Upper lobe of left lung (tissue), 6 donors: ENCODE measurements at regions not wholly inside any gene's neighbourhood (a gene's known extent, or its start where the extent isn't known, plus 50 kb on each side); places are given as distances from the start of the nearest gene placed in this dataset.

Source experiments
- ATAC-seq, 2 donors: fragments of 200-7000 bp; cut with Tn5 transposase; one replicate each; pipeline ENCODE4 v1.9.1; 2022; ENCODE audit warnings: mild to moderate bottlenecking in 2 of 2, moderate library complexity in 2 of 2; ENCODE audit not compliant: low FRiP score in 2 of 2
- DNase-seq, 2 donors: peaks; one replicate each; pipeline ENCODE4 v3.0.0-alpha.2; 2019 to 2020
- H3K27ac ChIP-seq, 4 donors: fragments of 200-600 bp; sonication (generic); one replicate each; pipeline ENCODE4 v1.5.1; 2016 to 2019
- H3K27me3 ChIP-seq, 4 donors: fragments of 200-600 bp; sonication (generic); one replicate each; pipeline ENCODE4 v1.5.1; 2017 to 2019
- H3K36me3 ChIP-seq, 4 donors: fragments of 200-600 bp; sonication (generic); one replicate each; pipeline ENCODE4 v1.5.1; 2016 to 2019
- H3K4me1 ChIP-seq, 4 donors: fragments of 200-600 bp; sonication (generic); one replicate each; pipeline ENCODE4 v1.5.1; 2018 to 2019
- H3K4me3 ChIP-seq, 4 donors: fragments of 200-600 bp; sonication (generic); one replicate each; pipeline ENCODE4 v1.5.1; 2017 to 2019; ENCODE audit warnings: mild to moderate bottlenecking in 2 of 4, moderate library complexity in 1 of 4
- H3K9me3 ChIP-seq, 4 donors: fragments of 200-600 bp; sonication (generic); one replicate each; pipeline ENCODE4 v1.5.1; 2018 to 2019
- EP300 ChIP-seq, 4 donors: sonication (generic); formaldehyde crosslinking; IDR thresholded peaks; one replicate each; pipeline ENCODE4 v1.5.1; 2017; ENCODE audit warnings: antibody characterized with exemption in 4 of 4, control low read depth in 2 of 4
- POLR2A ChIP-seq, 4 donors: fragments of 450-650 bp; IDR thresholded peaks; one replicate each; pipeline ENCODE4 v1.5.1; 2016 to 2017; ENCODE audit warnings: antibody characterized with exemption in 4 of 4, mild to moderate bottlenecking in 2 of 4
- POLR2AphosphoS5 ChIP-seq, 2 donors: sonication (generic); formaldehyde crosslinking; IDR thresholded peaks; one replicate each; pipeline ENCODE4 v1.5.1; 2017; ENCODE audit warnings: antibody characterized with exemption in 2 of 2
- WGBS, 2 donors: methylation state at CpG; one replicate each; pipeline ENCODE4 v1.1.5; 2017 to 2018; 5-methylcytosine and 5-hydroxymethylcytosine counted together
- TF ChIP-seq, protein P1 (sequence below), 6 experiments: fragments of 450-650 bp in 4 of 6; fragments of 200-600 bp in 2 of 6; sonication (generic) in 2 of 6; IDR thresholded peaks; one replicate each; pipeline ENCODE4 v1.5.1; 2016 to 2019; ENCODE audit warnings: antibody characterized with exemption in 6 of 6
- donor health status: DM: no; HTN: no; CAD: no; lungs with moderate emphysema.
- donor health status: DM: no; HTN: yes; CAD: no; lungs with severe emphysema.

GRCh38 chr10:83957168-83957947 is 182.0 kb upstream of the GHITM start:
- ATAC-seq = no peak
- Histone ChIP-seq H3K9me3 (no peaks in the 10 kb centered on the region), H3K27ac (no peak overlapping the region), H3K4me1 (no peaks in the 10 kb centered on the region), H3K27me3 (no peaks in the 10 kb centered on the region), H3K36me3 (no peaks in the 10 kb centered on the region), H3K4me3 (no peak overlapping the region)
- DNase-seq = peak in 1 of 2 donors; percentile 20
- no peak for TF ChIP-seq POLR2A (IDR thresholded peaks at IDR 0.05)
- TF ChIP-seq, protein P1, sequence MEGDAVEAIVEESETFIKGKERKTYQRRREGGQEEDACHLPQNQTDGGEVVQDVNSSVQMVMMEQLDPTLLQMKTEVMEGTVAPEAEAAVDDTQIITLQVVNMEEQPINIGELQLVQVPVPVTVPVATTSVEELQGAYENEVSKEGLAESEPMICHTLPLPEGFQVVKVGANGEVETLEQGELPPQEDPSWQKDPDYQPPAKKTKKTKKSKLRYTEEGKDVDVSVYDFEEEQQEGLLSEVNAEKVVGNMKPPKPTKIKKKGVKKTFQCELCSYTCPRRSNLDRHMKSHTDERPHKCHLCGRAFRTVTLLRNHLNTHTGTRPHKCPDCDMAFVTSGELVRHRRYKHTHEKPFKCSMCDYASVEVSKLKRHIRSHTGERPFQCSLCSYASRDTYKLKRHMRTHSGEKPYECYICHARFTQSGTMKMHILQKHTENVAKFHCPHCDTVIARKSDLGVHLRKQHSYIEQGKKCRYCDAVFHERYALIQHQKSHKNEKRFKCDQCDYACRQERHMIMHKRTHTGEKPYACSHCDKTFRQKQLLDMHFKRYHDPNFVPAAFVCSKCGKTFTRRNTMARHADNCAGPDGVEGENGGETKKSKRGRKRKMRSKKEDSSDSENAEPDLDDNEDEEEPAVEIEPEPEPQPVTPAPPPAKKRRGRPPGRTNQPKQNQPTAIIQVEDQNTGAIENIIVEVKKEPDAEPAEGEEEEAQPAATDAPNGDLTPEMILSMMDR (IDR thresholded peaks at IDR 0.05) = no peak
- TF ChIP-seq EP300 (IDR thresholded peaks at IDR 0.05) = no peak
- no peak for TF ChIP-seq POLR2AphosphoS5 (IDR thresholded peaks at IDR 0.05)
- WGBS, 2 donors = 81 to 91% methylated on average over 4 of the region's 4 CpGs

- DNase-seq = no peak
- ATAC-seq = no peak
These were observed 180.0 kb upstream of the GHITM start for GRCh38 chr10:83959328-83959727.

DNA sequence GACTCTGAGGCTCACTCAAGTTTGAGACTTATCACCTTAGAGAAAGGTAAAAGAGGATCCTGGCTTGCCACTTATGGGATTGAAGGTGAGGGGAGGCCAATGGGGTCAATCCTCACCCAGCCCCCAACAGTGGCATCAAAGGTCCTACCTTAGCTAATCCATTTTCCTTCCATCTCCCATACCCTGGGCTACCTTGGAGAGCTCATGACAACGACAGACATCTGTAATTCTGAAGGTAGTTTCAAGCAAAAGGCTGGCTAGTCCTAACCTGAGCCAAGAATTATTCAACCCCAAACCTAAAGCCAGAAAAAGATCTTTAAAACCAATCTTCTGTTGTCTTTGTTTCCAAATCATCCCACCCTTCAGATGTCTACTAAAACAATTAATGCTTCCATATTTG is 179.2 kb upstream of the GHITM start:
- H3K4me1 ChIP-seq = no peaks in the 10 kb centered on the region
- no peaks in the 10 kb centered on the region for H3K27me3 ChIP-seq
- TF ChIP-seq EP300 (IDR thresholded peaks at IDR 0.05) (no peak), POLR2A (IDR thresholded peaks at IDR 0.05) (no peak), POLR2AphosphoS5 (IDR thresholded peaks at IDR 0.05) (no peak)
- TF ChIP-seq, protein P1 (IDR thresholded peaks at IDR 0.05) = no peak
- ATAC-seq (no peak), DNase-seq (no peak)
- H3K9me3 ChIP-seq = no peaks in the 10 kb centered on the region
- no peak overlapping the region for H3K27ac ChIP-seq
- no peaks in the 10 kb centered on the region for H3K36me3 ChIP-seq
- H3K4me3 ChIP-seq = no peak overlapping the region
- WGBS, 2 donors = 56 to 63% methylated on average over 1 of the region's 1 CpG

More at GRCh38 chr10:83959328-83959727, 180.0 kb upstream of the GHITM start:
- H3K36me3 ChIP-seq = no peaks in the 10 kb centered on the region
- TF ChIP-seq, protein P1 (IDR thresholded peaks at IDR 0.05) = no peak
- TF ChIP-seq EP300 (IDR thresholded peaks at IDR 0.05) (no peak), POLR2A (IDR thresholded peaks at IDR 0.05) (no peak)
- no peaks in the 10 kb centered on the region for H3K4me1 ChIP-seq
- 65 to 70% methylated on average over 3 of the region's 3 CpGs for WGBS, 2 donors
- no peak overlapping the region for H3K4me3 ChIP-seq
- H3K27me3 ChIP-seq = no peaks in the 10 kb centered on the region
- no peak overlapping the region for H3K27ac ChIP-seq
- no peaks in the 10 kb centered on the region for H3K9me3 ChIP-seq

- Histone ChIP-seq H3K9me3 (no peaks in the 10 kb centered on the region), H3K36me3 (no peaks in the 10 kb centered on the region), H3K4me1 (no peaks in the 10 kb centered on the region), H3K27ac (no peak overlapping the region), H3K27me3 (no peaks in the 10 kb centered on the region), H3K4me3 (no peak overlapping the region)
- no peak for ATAC-seq
- no peak for DNase-seq
- no peak for TF ChIP-seq POLR2A (IDR thresholded peaks at IDR 0.05)
- TF ChIP-seq EP300 (IDR thresholded peaks at IDR 0.05) = no peak
- no peak for TF ChIP-seq POLR2AphosphoS5 (IDR thresholded peaks at IDR 0.05)
- TF ChIP-seq, protein P1 (IDR thresholded peaks at IDR 0.05) = no peak
These were observed 177.7 kb upstream of the GHITM start for GRCh38 chr10:83961620-83962019.

- ATAC-seq = no peak
- Histone ChIP-seq H3K27ac (no peak overlapping the region), H3K36me3 (no peaks in the 10 kb centered on the region), H3K4me1 (no peaks in the 10 kb centered on the region), H3K4me3 (no peak overlapping the region), H3K9me3 (no peaks in the 10 kb centered on the region), H3K27me3 (no peaks in the 10 kb centered on the region)
- DNase-seq = no peak
- TF ChIP-seq, protein P1 (IDR thresholded peaks at IDR 0.05) = no peak
- no peak for TF ChIP-seq POLR2AphosphoS5 (IDR thresholded peaks at IDR 0.05)
- 81 to 88% methylated on average over 3 of the region's 3 CpGs for WGBS, 2 donors
These were observed 175.9 kb upstream of the GHITM start for GRCh38 chr10:83963446-83963845.
